NCI-H2227 (cell line): ENCODE measurements at regions not wholly inside any gene's neighbourhood (a gene's known extent, or its start where the extent isn't known, plus 50 kb on each side); places are given as distances from the start of the nearest gene placed in this dataset.
"Not testable (repeated sequence)": the region's sequence is repeated elsewhere in the genome, so short reads cannot be mapped to it uniquely, and the experiment has no call there.

ENCODE experiments used
- DNase-seq: peaks from one replicate; lab custom pipeline; 2025; ENCODE audit not compliant: unreplicated experiment; lab: John Stamatoyannopoulos, UW

- not testable (repeated sequence) for DNase-seq
Measured at GRCh38 chr2:47690706-47691325, 92.1 kb upstream of the MSH6 start.

- no peak for DNase-seq
Measured at GRCh38 chr2:47690132-47690531, 92.8 kb upstream of the MSH6 start.

DNA sequence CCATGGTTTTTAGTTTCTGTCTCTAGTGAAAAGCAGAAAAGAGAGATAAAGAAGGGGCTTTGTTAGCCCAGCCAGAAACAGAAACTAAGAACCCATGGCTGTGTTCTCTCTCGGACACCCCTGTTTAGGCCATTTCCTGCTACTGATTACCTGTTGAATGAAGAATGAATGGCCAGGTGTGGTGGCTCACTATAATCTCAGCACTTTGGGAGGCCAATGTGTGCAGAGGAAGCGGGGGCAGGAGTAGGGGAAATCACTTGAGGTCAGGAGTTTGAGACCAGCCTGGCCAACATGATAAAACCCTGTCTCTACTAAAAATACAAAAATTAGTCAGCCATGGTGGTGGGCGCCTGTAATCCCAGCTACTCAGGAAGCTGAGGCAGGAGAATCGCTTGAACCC lies 93.8 kb upstream of the MSH6 start:
- DNase-seq: not testable (repeated sequence)

- DNase-seq: no peak
Measured at GRCh38 chr2:47688561-47688960, 94.4 kb upstream of the MSH6 start.

DNA sequence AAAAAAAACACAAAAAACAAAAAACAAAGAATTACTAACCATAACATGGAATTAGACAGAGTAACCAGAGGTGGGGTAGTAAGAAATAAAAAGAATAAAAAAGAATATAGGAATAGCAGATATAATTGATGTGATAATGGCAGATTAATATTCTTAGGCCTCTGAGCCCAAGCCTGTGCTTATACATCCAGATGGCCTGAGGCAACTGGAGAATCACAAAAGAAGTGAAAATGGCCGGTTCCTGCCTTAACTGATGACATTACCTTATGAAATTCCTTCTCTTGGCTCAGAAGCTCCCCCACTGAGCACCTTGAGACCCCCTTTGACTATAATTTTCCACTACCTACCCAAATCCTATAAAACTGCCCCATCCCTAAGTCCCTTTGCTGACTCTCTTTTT lies 95.1 kb upstream of the MSH6 start:
- no peak for DNase-seq

DNA sequence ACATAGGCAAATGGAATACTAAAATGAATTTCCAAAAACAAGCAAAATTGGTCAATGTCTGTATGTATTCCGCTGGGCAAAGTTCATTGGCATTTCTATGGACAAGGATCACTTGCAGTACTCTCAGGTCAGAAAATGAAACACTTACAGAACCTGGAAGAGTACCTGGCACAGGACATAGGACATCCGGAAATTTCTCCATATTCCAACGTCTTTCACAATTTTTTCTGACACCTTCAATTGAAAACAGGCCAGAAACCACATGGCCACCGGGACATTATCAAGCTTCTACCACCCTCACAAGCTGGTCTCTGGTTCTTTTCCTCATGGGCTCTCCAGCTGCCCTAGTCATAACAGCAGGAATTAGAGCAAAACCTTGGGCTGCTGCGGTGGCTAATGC lies 96.9 kb upstream of the MSH6 start:
- no peak for DNase-seq

DNA sequence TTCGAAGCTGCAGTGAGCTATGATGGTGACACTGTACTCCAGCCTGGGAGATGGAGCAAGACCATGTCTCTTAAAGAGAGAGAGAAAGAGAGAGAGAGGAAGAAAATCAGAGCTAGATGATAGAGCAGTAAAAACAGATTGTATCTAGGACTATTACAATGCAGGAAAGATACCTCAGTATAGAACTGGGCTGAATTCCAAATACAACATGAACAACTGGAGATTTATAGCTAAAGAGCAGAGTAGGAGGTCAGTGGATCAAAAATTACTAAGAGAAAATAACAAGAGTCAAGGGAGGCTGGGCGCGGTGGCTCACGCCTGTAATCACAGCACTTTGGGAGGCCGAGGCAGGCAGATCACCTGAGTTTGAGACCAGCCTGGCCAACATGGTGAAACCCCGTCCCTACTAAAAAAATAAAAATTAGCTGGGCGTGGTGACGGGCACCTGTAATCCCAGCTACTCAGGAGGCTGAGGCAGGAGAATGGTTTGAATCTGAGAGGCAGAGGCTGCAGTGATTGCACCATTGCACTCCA lies 100.7 kb upstream of the MSH6 start:
- no peak for DNase-seq

DNA sequence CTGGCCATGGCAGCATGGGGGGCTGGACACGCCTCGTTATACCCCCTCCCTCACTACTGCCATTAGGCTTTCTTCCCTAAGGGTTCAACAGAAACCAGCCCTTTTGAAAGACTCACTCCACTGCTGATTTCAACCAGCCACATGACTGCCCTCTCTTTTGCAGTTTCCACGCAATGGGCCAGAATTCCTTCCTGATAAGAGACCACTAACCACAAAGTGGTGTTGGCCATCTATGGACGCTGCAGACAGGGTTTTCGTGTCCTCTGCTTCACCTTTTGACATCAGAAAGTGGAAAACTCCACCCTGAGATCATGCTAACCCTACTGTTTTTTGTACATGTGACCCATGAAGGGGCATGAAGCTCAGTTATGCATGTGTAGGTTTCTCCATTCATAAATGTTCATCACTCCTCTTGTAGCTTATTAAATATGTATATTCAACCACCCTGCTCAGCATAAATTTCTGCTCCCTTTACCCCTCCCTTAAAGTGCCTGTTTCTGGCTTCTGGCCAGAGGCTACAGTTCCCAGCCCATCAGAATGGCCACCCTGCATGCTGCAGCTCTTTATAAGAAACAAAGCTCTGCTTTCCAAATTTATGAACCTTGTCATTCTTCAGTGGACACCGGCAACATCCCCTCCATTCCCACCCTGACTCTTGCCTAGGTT lies 105.6 kb upstream of the KCNK12 start:
- DNase-seq: no peak

DNA sequence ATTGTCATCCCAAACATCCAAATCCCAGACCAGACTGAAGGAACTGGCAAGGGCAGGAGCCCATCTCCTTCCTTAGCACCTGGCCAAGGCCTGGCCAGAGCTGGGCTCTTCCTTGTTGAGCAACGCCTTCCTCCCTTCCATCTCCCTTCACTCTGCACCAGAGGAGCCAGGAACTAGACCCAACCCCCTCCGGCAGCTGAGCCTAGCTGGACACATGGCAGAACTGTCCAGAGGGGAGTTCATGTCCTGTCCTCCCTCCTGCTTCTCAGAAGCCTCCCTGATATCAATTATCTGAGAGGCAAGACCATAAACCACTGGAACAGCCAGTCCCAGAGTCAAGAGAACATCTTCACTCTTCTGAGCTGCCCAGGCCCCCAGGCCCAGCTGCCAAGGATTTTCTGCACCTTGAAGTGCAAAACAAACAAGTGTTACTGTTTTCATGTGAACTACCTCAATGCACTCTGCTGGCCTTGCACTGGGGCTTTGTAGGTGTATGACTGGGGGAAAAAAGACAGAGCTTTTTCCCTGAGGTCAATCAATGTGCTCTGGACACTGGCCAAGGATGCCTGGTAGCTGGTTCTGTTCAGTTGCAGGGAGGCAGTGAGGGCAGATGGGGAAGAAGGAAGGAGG lies 104.5 kb upstream of the KCNK12 start:
- no peak for DNase-seq

DNA sequence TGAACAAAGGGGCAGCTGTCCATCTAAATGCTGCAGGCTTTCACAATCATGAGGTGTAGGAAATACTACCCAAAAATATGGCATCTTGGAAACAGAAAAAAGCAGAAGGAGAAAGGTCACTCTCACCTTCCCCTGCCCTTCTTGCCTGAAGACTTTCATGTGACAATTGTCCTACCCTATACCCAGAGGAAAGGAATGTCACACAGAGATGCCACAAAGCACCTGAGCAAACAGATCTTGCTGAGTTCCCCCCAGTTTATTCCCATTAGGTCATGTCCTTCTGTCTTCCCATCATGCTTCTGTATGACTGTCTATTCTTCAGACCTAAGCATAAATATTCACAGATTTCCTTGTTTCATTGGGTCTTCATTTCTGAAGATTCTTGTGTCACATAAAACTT lies 95.5 kb upstream of the KCNK12 start:
- DNase-seq: no peak

DNA sequence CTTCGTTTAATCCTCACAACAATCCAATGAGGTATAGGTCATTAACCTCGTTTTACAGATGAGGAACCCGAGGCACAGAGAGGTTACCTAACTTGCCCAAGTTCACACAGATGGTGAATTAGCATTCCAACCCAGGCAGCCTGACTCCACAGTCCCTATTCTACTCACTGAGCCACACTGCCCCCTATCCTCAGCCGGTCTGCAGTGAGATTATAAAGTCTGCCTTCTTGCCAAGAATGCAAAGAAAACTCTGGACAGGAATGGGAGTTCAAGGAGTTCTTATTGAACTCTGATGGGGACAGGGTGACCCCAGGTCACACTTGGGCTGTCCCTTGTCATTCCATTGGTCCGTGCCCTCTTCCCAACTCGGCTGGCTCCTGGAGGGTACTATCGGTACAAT lies 94.0 kb upstream of the KCNK12 start:
- DNase-seq: no peak

- no peak for DNase-seq
Measured at GRCh38 chr2:47662552-47662951, 91.8 kb upstream of the KCNK12 start.

GRCh38 chr2:47661310-47661709 lies 90.5 kb upstream of the KCNK12 start:
- no peak for DNase-seq

DNA sequence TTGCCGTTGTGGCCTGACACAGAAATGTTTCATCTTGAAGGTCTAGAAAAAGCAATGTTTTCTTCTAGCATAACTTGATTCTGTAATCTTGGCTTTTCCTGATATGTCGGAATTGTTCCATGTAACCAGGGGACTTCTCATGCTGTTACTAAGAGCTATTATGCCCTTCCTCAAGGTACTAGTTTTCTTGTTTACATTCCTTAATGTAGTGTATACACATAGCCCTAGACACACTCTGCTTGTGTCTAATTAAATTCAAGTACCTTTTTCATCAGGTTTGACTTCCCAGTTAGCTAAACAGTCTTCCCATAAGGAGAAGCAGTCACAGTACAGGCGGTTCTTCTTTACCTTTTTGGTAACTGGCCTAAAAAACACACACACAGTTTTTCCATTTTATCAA lies 89.4 kb upstream of the KCNK12 start:
- no peak for DNase-seq

GRCh38 chr2:47658646-47659320 lies 88.0 kb upstream of the KCNK12 start:
- no peak for DNase-seq

DNA sequence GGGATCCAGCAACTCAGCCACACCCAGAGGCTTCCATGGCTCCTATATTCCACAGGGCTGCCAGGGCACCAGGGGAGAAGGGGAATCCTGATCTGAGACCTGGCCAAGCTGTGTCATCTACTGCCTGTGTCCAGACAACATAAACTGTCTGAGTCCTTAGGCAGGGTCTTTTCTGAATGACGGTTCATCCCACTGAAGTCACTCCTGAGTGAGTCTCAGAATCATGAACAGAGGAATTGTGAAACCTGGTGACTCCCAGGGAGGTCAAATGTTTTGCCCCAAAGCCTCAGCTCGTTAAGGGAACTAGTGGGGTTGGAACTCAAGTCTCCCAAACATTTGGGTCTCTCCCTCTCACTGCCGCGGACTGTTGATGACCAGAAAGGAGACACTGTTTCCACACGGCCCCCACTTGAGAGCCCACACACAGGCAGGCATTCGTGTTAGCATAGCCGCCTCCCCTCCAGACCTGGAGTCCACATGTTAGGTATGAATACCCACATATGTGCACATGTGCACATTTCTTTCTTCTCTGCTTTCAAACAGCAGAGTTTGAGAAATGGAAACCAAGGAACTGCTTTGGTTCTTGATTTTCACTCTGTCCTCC lies 87.2 kb upstream of the KCNK12 start:
- no peak for DNase-seq

GRCh38 chr2:47656715-47657600 lies 86.2 kb upstream of the KCNK12 start:
- DNase-seq: no peak

DNA sequence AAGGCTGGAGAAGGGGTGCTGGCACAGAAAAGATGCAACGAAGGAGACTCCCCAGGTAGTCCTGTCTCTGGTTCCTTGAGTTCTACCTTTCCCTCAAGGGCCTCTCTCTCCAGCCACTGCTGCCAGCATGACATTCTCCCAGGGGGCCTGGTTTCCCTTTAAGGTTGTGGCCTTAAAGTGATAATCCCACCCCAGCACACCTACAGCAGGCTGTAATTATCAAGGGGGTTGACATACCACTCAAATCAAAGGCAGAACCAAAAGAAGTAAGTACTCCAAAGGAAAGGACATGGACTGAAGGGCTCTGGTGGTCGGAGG lies 84.7 kb upstream of the KCNK12 start:
- no peak for DNase-seq

DNA sequence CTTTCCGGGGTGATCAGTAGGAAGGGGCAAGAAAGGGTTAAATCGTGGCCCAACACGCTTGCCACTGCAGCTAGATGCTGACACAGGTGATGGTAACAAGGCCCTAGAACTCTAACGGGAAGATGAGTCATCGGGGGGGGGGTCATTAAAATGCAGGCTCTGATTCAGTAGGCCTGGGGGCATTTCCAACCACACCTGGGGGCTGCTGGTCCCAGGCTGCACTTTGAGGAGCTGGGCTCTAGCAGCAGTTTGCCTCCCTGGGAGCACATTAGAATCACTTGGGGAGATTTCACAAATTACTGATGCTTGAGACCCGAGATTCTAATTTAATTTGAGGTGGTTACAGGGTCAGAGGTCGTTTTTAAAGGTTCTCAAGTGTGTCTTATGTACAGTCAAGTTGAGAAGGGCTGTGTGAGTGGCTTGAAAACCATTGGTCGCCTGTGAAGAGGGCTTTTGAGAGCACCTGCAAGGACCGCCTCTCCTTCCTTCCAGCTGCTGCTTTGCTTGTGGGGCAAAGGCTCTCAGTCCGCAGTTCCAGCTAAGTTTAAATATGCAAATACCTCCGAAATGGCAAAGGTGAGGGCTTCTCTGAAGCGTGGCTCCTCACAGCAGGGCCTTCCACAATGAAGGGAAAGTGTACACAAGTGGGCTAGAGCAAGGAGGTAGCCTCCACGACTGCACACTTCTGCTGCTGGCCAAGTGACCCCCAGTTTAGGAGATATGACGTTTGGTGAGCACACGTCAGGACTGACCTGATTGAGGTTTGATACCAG lies 84.2 kb upstream of the KCNK12 start:
- DNase-seq: peak; percentile 22
